ENCODE measurements at regions not wholly inside any gene's neighbourhood (a gene's known extent, or its start where the extent isn't known, plus 50 kb on each side); places are given as distances from the start of the nearest gene placed in this dataset.
A peak's percentile ranks its signal among the peaks of the same experiment; 100 is the strongest.

GRCh38 chr6:11428895-11429294 is 108.7 kb upstream of the TMEM170B start (continued):
- TF ChIP-seq MXD1 (CRISPR knock-in tag; IDR thresholded peaks at IDR 0.05) (no peak), ZNF782 (CRISPR knock-in tag; IDR thresholded peaks at IDR 0.05; ENCODE audit: borderline replicate concordance) (no peak), ZFP1 (CRISPR knock-in tag; IDR thresholded peaks at IDR 0.05) (no peak), RFXANK (CRISPR knock-in tag; IDR thresholded peaks at IDR 0.05) (no peak), FOXA1 (IDR thresholded peaks at IDR 0.05) (no peak), FOXA1 (CRISPR knock-in tag; IDR thresholded peaks at IDR 0.05) (peak; percentile 54), MLXIP (CRISPR knock-in tag; IDR thresholded peaks at IDR 0.05; ENCODE audit: borderline replicate concordance) (no peak), ZNF343 (CRISPR knock-in tag; IDR thresholded peaks at IDR 0.05) (no peak), ZZZ3 (CRISPR knock-in tag; IDR thresholded peaks at IDR 0.05; ENCODE audit: borderline replicate concordance) (no peak), ZBTB42 (CRISPR knock-in tag; IDR thresholded peaks at IDR 0.05) (no peak), YEATS2 (CRISPR knock-in tag; IDR thresholded peaks at IDR 0.05; ENCODE audit: borderline replicate concordance) (peak; percentile 34; the same call in 1 of the 2 replicates), XRCC5 (optimal IDR thresholded peaks at IDR 0.05; ENCODE audit: low read length) (peak; percentile 24), IRF1 (CRISPR knock-in tag; IDR thresholded peaks at IDR 0.05; ENCODE audit: low read depth) (no peak), ZNF280B (CRISPR knock-in tag; IDR thresholded peaks at IDR 0.05; ENCODE audit: borderline replicate concordance) (no peak), SMYD3 (CRISPR knock-in tag; IDR thresholded peaks at IDR 0.05) (0 out of 2 replicates have a peak, but pooled peaks have one; percentile 75), RARG (CRISPR knock-in tag; IDR thresholded peaks at IDR 0.05; ENCODE audit: low read depth) (no peak), AKNA (CRISPR knock-in tag; IDR thresholded peaks at IDR 0.05; ENCODE audit: borderline replicate concordance) (no peak), ZNF878 (CRISPR knock-in tag; IDR thresholded peaks at IDR 0.05) (no peak), CENPX (CRISPR knock-in tag; IDR thresholded peaks at IDR 0.05) (no peak), HOXA3 (CRISPR knock-in tag; IDR thresholded peaks at IDR 0.05) (no peak; the same call in 1 of the 2 replicates), BHLHE40 (IDR thresholded peaks at IDR 0.05; ENCODE audit: low read length) (no peak), IKZF1 (IDR thresholded peaks at IDR 0.05) (no peak), SRY (CRISPR knock-in tag; IDR thresholded peaks at IDR 0.05) (no peak)

Measured in HepG2 (cell line).